HEK293 (cell line): ENCODE measurements at regions not wholly inside any gene's neighbourhood (a gene's known extent, or its start where the extent isn't known, plus 50 kb on each side); places are given as distances from the start of the nearest gene placed in this dataset.

Experiments
- CTCF ChIA-PET: fragments of 350-600 bp; formaldehyde crosslinking; extraction: SDS; loops from one replicate; lab custom pipeline; 2021; ENCODE audit warnings: antibody characterized with exemption; lab: Yijun Ruan, JAX
- POLR2A ChIA-PET: fragments of 300-600 bp; formaldehyde crosslinking; extraction: SDS; loops from one replicate; lab custom pipeline; 2020; ENCODE audit warnings: antibody characterized with exemption, inconsistent platforms; lab: Yijun Ruan, JAX
- H3K27ac ChIP-seq: fragments of 200-500 bp; sonication (Bioruptor generic); 2 replicates; pipeline ENCODE4 v1.5.1; 2014; ENCODE audit warnings: low read depth, low read length, control low read depth, inconsistent platforms; ENCODE audit errors: extremely low read depth
- H3K36me3 ChIP-seq, 2 experiments: fragments of 200-500 bp in 1 of 2; sonication (Bioruptor generic) in 1 of 2; 1 replicate in 1 of 2; 2 replicates in 1 of 2; pipeline ENCODE4 v1.5.1; 2014 to 2017; ENCODE audit warnings: inconsistent platforms in 2 of 2, low read length in 2 of 2; ENCODE audit not compliant: control insufficient read depth in 2 of 2, insufficient read depth in 1 of 2
- H3K4me1 ChIP-seq: fragments of 200-500 bp; sonication (Bioruptor generic); 2 replicates; pipeline ENCODE4 v1.5.1; 2014; ENCODE audit warnings: mild to moderate bottlenecking, low read length, inconsistent platforms; ENCODE audit not compliant: control insufficient read depth, insufficient read depth
- H3K4me3 ChIP-seq: 2 replicates; pipeline ENCODE4 v1.5.1; 2011; ENCODE audit warnings: low read depth, mild to moderate bottlenecking, control low read depth, low read length, moderate library complexity
- H3K9me3 ChIP-seq: fragments of 200-500 bp; sonication (Bioruptor generic); 2 replicates; pipeline ENCODE4 v1.5.1; 2014; ENCODE audit warnings: low read depth, low read length, inconsistent platforms; ENCODE audit not compliant: control insufficient read depth, insufficient read depth
- GLIS1 ChIP-seq: fragments of 450-650 bp; formaldehyde crosslinking; IDR thresholded peaks from 2 replicates; pipeline ENCODE4 v1.5.1; 2016; ENCODE audit warnings: missing biosample characterization, missing genetic modification characterization
- MEIS1 ChIP-seq: sonication (generic); formaldehyde crosslinking; IDR thresholded peaks from 2 replicates; pipeline ENCODE4 v1.8.1; 2022; ENCODE audit warnings: missing genetic modification reagents, mild to moderate bottlenecking, borderline replicate concordance
- SP7 ChIP-seq: fragments of 450-650 bp; formaldehyde crosslinking; IDR thresholded peaks from 2 replicates; pipeline ENCODE4 v1.5.1; 2016; ENCODE audit warnings: missing biosample characterization, missing genetic modification characterization
- ZBTB17 ChIP-seq: fragments of 450-650 bp; formaldehyde crosslinking; IDR thresholded peaks from 2 replicates; pipeline ENCODE4 v1.5.1; 2016; ENCODE audit warnings: missing biosample characterization, missing genetic modification characterization
- ZBTB48 ChIP-seq: fragments of 450-650 bp; formaldehyde crosslinking; IDR thresholded peaks from 2 replicates; pipeline ENCODE4 v1.5.1; 2016; ENCODE audit warnings: missing biosample characterization, missing genetic modification characterization
- ZNF202 ChIP-seq: fragments of 450-650 bp; formaldehyde crosslinking; IDR thresholded peaks from 2 replicates; pipeline ENCODE4 v1.5.1; 2016; ENCODE audit warnings: missing biosample characterization, missing genetic modification characterization, borderline replicate concordance
- ZNF324 ChIP-seq: fragments of 450-650 bp; formaldehyde crosslinking; IDR thresholded peaks from 2 replicates; pipeline ENCODE4 v1.5.1; 2016; ENCODE audit warnings: missing biosample characterization, missing genetic modification characterization
- ZNF37A ChIP-seq: fragments of 450-650 bp; IDR thresholded peaks from 2 replicates; pipeline ENCODE4 v1.5.1; 2018; ENCODE audit warnings: missing biosample characterization, missing genetic modification characterization
- ZNF416 ChIP-seq: fragments of 450-650 bp; formaldehyde crosslinking; IDR thresholded peaks from 2 replicates; pipeline ENCODE4 v1.5.1; 2016; ENCODE audit warnings: missing biosample characterization, missing genetic modification characterization
- ZNF571 ChIP-seq: fragments of 450-650 bp; formaldehyde crosslinking; IDR thresholded peaks from 2 replicates; pipeline ENCODE4 v1.5.0; 2017; ENCODE audit warnings: missing biosample characterization, missing genetic modification characterization
- ZNF621 ChIP-seq: fragments of 450-650 bp; formaldehyde crosslinking; IDR thresholded peaks from 2 replicates; pipeline ENCODE4 v1.5.1; 2017; ENCODE audit warnings: missing biosample characterization, missing genetic modification characterization
- ZNF776 ChIP-seq: fragments of 450-650 bp; formaldehyde crosslinking; IDR thresholded peaks from 2 replicates; pipeline ENCODE4 v1.5.0; 2017; ENCODE audit warnings: missing biosample characterization, missing genetic modification characterization, borderline replicate concordance
- ZSCAN16 ChIP-seq: fragments of 450-650 bp; formaldehyde crosslinking; IDR thresholded peaks from 2 replicates; pipeline ENCODE4 v1.5.1; 2016; ENCODE audit warnings: missing biosample characterization, missing genetic modification characterization
- TF ChIP-seq, protein P1 (sequence below): fragments of 450-650 bp; formaldehyde crosslinking; IDR thresholded peaks from 2 replicates; pipeline ENCODE4 v1.5.1; 2016; ENCODE audit warnings: missing biosample characterization, missing genetic modification characterization, borderline replicate concordance
- TF ChIP-seq, protein P2 (sequence below): fragments of 450-650 bp; formaldehyde crosslinking; IDR thresholded peaks from 2 replicates; pipeline ENCODE4 v1.5.1; 2016; ENCODE audit warnings: missing biosample characterization, missing genetic modification characterization
- TF ChIP-seq, protein P3 (sequence below): fragments of 450-650 bp; formaldehyde crosslinking; IDR thresholded peaks from 2 replicates; pipeline ENCODE4 v1.5.1; 2016; ENCODE audit warnings: missing biosample characterization, missing genetic modification characterization
- TF ChIP-seq, protein P4 (sequence below): fragments of 450-650 bp; formaldehyde crosslinking; IDR thresholded peaks from 2 replicates; pipeline ENCODE4 v1.5.1; 2016; ENCODE audit warnings: missing biosample characterization, missing genetic modification characterization

DNA sequence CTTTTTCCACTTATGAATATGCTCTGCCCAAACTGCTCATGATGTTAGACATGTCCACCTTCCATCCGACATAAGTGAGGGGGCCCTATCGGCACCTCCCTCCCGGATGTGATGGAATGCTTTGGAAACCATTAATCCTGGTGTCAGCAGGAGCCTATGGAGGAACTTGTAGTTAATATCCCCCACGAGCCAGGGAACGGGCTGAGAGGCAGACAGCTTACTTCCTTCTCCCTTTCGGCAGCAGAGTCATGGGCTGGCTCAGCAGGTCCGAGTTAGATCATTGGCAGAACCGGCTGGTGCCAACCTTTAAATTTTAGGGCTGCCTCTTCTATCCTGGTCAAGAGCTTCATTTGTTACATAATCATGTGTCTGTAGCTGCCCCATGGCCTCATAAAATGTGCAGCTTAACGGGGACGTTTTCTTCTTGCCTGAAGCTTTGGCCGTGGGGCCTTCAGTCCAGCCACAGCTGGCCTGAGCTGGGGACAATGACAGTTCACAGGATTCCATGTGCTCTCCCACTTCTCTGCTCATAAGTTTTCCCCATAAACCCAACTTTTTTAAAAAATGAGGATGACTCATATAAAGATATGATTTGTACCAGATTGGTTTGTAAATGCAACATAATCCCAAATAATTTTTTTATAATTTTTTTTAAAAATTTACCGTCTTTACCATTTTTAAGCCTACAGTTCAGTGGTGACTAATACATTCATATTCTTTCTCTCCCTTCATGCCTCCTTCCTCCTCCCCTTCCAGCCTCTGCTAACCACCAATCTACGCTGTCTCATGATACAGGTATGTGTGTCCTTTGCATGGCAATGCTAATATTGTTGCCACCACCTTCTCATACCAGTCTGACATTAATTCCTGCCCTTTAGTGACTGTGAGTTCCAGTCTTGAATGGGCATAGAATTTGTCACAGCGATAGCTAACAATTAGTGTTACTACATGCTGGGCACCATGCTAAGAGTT lies 62.2 kb upstream of the RGMA start:
- Histone ChIP-seq H3K27ac (no peak overlapping the region), H3K4me1 (no peaks in the 10 kb centered on the region), H3K9me3 (no peaks in the 10 kb centered on the region), H3K4me3 (no peak overlapping the region), H3K36me3 (no peaks in the 10 kb centered on the region)
- TF ChIP-seq ZSCAN16 (no peak), ZNF37A (tag by site-specific recombination) (no peak), GLIS1 (tag by site-specific recombination) (no peak), ZNF621 (tag by site-specific recombination) (no peak), ZNF776 (no peak), ZBTB17 (tag by site-specific recombination) (no peak), ZNF202 (tag by site-specific recombination) (no peak), ZNF416 (tag by site-specific recombination) (no peak), MEIS1 (CRISPR knock-in tag) (no peak), ZNF571 (tag by site-specific recombination) (no peak)
- TF ChIP-seq, protein P1, sequence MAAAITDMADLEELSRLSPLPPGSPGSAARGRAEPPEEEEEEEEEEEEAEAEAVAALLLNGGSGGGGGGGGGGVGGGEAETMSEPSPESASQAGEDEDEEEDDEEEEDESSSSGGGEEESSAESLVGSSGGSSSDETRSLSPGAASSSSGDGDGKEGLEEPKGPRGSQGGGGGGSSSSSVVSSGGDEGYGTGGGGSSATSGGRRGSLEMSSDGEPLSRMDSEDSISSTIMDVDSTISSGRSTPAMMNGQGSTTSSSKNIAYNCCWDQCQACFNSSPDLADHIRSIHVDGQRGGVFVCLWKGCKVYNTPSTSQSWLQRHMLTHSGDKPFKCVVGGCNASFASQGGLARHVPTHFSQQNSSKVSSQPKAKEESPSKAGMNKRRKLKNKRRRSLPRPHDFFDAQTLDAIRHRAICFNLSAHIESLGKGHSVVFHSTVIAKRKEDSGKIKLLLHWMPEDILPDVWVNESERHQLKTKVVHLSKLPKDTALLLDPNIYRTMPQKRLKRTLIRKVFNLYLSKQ (tag by site-specific recombination) = no peak
- TF ChIP-seq, protein P2, sequence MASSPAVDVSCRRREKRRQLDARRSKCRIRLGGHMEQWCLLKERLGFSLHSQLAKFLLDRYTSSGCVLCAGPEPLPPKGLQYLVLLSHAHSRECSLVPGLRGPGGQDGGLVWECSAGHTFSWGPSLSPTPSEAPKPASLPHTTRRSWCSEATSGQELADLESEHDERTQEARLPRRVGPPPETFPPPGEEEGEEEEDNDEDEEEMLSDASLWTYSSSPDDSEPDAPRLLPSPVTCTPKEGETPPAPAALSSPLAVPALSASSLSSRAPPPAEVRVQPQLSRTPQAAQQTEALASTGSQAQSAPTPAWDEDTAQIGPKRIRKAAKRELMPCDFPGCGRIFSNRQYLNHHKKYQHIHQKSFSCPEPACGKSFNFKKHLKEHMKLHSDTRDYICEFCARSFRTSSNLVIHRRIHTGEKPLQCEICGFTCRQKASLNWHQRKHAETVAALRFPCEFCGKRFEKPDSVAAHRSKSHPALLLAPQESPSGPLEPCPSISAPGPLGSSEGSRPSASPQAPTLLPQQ (tag by site-specific recombination) = no peak
- ChIA-PET POLR2A (no interaction called here), CTCF (no interaction called here)

DNA sequence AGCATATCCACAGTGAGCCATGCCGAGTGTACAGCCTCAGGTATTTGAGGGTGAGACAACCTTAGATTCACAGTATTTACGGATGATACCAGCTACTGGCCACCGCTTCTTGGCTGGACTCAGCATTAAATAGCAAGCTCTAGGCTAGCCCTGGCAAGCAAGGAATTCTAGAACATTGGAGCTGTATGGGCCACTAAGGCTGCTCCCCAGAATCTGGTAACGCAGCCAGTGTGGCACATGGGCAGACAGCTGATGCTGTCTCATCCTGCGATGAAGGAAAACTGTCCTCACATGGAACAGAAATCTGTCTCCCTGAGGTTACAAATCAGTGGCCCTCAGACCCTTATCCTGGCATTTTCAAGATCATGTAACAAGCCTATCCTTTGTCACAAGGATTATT lies 57.6 kb upstream of the RGMA start:
- TF ChIP-seq, protein P3, sequence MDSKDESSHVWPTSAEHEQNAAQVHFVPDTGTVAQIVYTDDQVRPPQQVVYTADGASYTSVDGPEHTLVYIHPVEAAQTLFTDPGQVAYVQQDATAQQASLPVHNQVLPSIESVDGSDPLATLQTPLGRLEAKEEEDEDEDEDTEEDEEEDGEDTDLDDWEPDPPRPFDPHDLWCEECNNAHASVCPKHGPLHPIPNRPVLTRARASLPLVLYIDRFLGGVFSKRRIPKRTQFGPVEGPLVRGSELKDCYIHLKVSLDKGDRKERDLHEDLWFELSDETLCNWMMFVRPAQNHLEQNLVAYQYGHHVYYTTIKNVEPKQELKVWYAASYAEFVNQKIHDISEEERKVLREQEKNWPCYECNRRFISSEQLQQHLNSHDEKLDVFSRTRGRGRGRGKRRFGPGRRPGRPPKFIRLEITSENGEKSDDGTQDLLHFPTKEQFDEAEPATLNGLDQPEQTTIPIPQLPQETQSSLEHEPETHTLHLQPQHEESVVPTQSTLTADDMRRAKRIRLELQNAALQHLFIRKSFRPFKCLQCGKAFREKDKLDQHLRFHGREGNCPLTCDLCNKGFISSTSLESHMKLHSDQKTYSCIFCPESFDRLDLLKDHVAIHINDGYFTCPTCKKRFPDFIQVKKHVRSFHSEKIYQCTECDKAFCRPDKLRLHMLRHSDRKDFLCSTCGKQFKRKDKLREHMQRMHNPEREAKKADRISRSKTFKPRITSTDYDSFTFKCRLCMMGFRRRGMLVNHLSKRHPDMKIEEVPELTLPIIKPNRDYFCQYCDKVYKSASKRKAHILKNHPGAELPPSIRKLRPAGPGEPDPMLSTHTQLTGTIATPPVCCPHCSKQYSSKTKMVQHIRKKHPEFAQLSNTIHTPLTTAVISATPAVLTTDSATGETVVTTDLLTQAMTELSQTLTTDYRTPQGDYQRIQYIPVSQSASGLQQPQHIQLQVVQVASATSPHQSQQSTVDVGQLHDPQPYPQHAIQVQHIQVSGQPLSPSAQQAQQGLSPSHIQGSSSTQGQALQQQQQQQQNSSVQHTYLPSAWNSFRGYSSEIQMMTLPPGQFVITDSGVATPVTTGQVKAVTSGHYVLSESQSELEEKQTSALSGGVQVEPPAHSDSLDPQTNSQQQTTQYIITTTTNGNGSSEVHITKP (tag by site-specific recombination) = no peak
- TF ChIP-seq ZNF324 = no peak

DNA sequence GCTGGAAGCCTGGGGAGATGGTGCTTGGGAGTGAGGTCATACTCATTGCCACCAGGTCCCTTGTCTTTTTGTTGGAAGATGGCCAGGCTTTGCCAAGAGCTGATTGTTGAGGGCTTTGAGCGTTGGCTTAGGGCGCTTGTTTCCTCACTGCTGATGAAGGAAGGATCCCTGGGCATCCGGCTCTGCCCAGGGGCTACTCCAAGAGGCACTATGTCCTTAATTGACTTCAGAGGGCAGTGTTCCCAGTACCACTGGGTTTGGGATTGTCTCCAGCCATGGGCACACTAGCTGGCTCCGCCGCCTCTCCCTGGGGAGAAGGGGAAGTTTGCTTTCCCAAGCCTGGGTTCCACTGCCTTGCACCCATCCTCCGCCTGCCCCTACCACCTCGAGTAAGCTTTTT lies 57.2 kb upstream of the RGMA start:
- POLR2A ChIA-PET = interaction anchor here (0.6 kb wide), 1 partner anchor 1421 kb away, joined by 3 read pairs; no protein-coding TSS in a partner anchor
- TF ChIP-seq ZBTB48 (peak; percentile 59), ZNF416 (tag by site-specific recombination) (no peak), ZNF37A (tag by site-specific recombination) (no peak), SP7 (tag by site-specific recombination) (no peak)
- TF ChIP-seq, protein P4, sequence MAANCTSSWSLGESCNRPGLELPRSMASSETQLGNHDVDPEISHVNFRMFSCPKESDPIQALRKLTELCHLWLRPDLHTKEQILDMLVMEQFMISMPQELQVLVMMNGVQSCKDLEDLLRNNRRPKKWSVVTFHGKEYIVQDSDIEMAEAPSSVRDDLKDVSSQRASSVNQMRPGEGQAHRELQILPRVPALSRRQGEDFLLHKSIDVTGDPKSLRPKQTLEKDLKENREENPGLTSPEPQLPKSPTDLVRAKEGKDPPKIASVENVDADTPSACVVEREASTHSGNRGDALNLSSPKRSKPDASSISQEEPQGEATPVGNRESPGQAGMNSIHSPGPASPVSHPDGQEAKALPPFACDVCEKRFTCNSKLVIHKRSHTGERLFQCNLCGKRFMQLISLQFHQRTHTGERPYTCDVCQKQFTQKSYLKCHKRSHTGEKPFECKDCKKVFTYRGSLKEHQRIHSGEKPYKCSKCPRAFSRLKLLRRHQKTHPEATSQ (tag by site-specific recombination) = no peak
- no peaks in the 10 kb centered on the region for H3K4me1 ChIP-seq
- no peaks in the 10 kb centered on the region for H3K9me3 ChIP-seq
- CTCF ChIA-PET = no interaction called here
- no peaks in the 10 kb centered on the region for H3K36me3 ChIP-seq
- no peak overlapping the region for H3K27ac ChIP-seq
- H3K4me3 ChIP-seq = no peak overlapping the region

More for the DNA sequence above, 57.6 kb upstream of the RGMA start:
- ChIA-PET POLR2A (interaction anchor here (0.6 kb wide), 1 partner anchor 116 kb away, joined by 3 read pairs; no protein-coding TSS in a partner anchor), CTCF (no interaction called here)
- no peaks in the 10 kb centered on the region for H3K9me3 ChIP-seq
- no peak overlapping the region for H3K4me3 ChIP-seq
- no peaks in the 10 kb centered on the region for H3K4me1 ChIP-seq
- H3K27ac ChIP-seq = no peak overlapping the region
- H3K36me3 ChIP-seq = no peaks in the 10 kb centered on the region
